K562 (cell line): ENCODE measurements at regions not wholly inside any gene's neighbourhood (a gene's known extent, or its start where the extent isn't known, plus 50 kb on each side); places are given as distances from the start of the nearest gene placed in this dataset.

Experiments
- ATAC-seq: fragments of 200-7000 bp; cut with Tn5 transposase; 3 replicates; pipeline ENCODE4 v1.9.1; 2020; ENCODE audit warnings: moderate library complexity
- BruUV-seq: library from RNA; stranded (reverse); fragments of 400-500 nt; replicated peaks from 2 replicates; lab custom pipeline; 2021; lab: Mats Ljungman, UMichigan
- CTCF ChIA-PET: fragments of 300-600 bp; formaldehyde crosslinking; extraction: SDS; loops from one replicate; lab custom pipeline; 2021; ENCODE audit warnings: low intra/inter-chr PET ratio; lab: Yijun Ruan, JAX
- POLR2A ChIA-PET: fragments of 300-600, 350-650 bp; sonication (Branson Sonifier 250); formaldehyde crosslinking; extraction: SDS; loops from one replicate; lab custom pipeline; 2021; ENCODE audit warnings: antibody characterized with exemption, inconsistent platforms; lab: Yijun Ruan, JAX
- DNase-seq, 4 experiments: peaks; one replicate each; pipeline versions ENCODE4 v3.0.0 to v3.0.0-alpha.2; 2011 to 2018; ENCODE audit warnings: low spot score in 3 of 4, mixed read lengths in 3 of 4; ENCODE audit errors: extremely low read depth in 1 of 4
- FAIRE-seq: peaks from 2 replicates; lab custom pipeline; 2011; peaks lifted over from hg19 to GRCh38; lab: Jason Lieb, UNC
- H2AFZ ChIP-seq: 2 replicates; pipeline ENCODE4 v1.6.0; 2011; ENCODE audit warnings: low read depth, low read length, control low read depth, inconsistent platforms
- H3K27ac ChIP-seq: fragments of 200-600 bp; 3 replicates; pipeline ENCODE4 v1.8.0; 2011; ENCODE audit warnings: low read depth, mild to moderate bottlenecking, control low read depth, inconsistent platforms, low read length, moderate library complexity, mixed read lengths; ENCODE audit errors: extremely low read depth
- H3K27me3 ChIP-seq, 2 experiments: fragments of 300-600 bp in 1 of 2; 2 replicates in 1 of 2; 3 replicates in 1 of 2; pipeline versions ENCODE4 v1.6.0 to v1.8.0; 2011; ENCODE audit warnings: inconsistent platforms in 2 of 2, low read length in 2 of 2, mild to moderate bottlenecking in 1 of 2, mixed read lengths in 1 of 2, moderate library complexity in 1 of 2; ENCODE audit not compliant: control insufficient read depth in 2 of 2, insufficient read depth in 2 of 2
- H3K36me3 ChIP-seq: fragments of 300-600 bp; 3 replicates; pipeline ENCODE4 v1.8.0; 2011; ENCODE audit warnings: mild to moderate bottlenecking, low read length, inconsistent platforms; ENCODE audit not compliant: control insufficient read depth, insufficient read depth
- H3K4me1 ChIP-seq, 2 experiments: fragments of 200-600 bp in 1 of 2; replicated peaks in 1 of 2; 2 replicates in 1 of 2; 3 replicates in 1 of 2; pipeline versions ENCODE4 v1.5.1 to v1.8.0; 2011; ENCODE audit warnings: inconsistent platforms in 2 of 2, low read length in 2 of 2, mild to moderate bottlenecking in 1 of 2, mixed read lengths in 1 of 2, moderate library complexity in 1 of 2; ENCODE audit not compliant: control insufficient read depth in 2 of 2, insufficient read depth in 2 of 2
- H3K4me2 ChIP-seq: 2 replicates; pipeline ENCODE4 v1.6.1; 2011; ENCODE audit warnings: low read length, control low read depth, inconsistent platforms, mixed read lengths; ENCODE audit not compliant: insufficient read depth
- H3K4me3 ChIP-seq: fragments of 200-600 bp; sonication (generic), shearing (Covaris generic); 2 replicates; pipeline ENCODE4 v1.5.1; 2016; ENCODE audit warnings: control low read depth, inconsistent platforms
- H3K79me2 ChIP-seq: fragments of 200-600 bp; 3 replicates; pipeline ENCODE4 v1.8.0; 2011; ENCODE audit warnings: low read length, inconsistent platforms; ENCODE audit not compliant: control insufficient read depth, insufficient read depth
- H3K9ac ChIP-seq, 2 experiments: 2 replicates each; pipeline versions ENCODE4 v1.6.0 to v1.6.1; 2011; ENCODE audit warnings: low read depth in 2 of 2, low read length in 2 of 2, control low read depth in 1 of 2, inconsistent platforms in 1 of 2, mild to moderate bottlenecking in 1 of 2, mixed read lengths in 1 of 2; ENCODE audit not compliant: insufficient read depth in 1 of 2
- H3K9me1 ChIP-seq: one replicate; pipeline ENCODE4 v1.6.0; 2011; ENCODE audit warnings: inconsistent platforms, mild to moderate bottlenecking, low read length, moderate library complexity; ENCODE audit not compliant: control insufficient read depth, insufficient read depth
- H3K9me3 ChIP-seq: replicated peaks from 2 replicates; pipeline ENCODE4 v1.5.1; 2011; ENCODE audit warnings: low read depth, low read length, inconsistent platforms; ENCODE audit not compliant: control insufficient read depth, insufficient read depth
- H4K20me1 ChIP-seq: replicated peaks from 2 replicates; pipeline ENCODE4 v1.6.1; 2011; ENCODE audit warnings: low read length, inconsistent platforms, mixed read lengths; ENCODE audit not compliant: control insufficient read depth, insufficient read depth
- CHD2 ChIP-seq: IDR thresholded peaks from 2 replicates; pipeline ENCODE4 v1.6.1; 2011; ENCODE audit warnings: low read depth, low read length
- HMG20A ChIP-seq: fragments of 450-650 bp; formaldehyde crosslinking; conservative IDR thresholded peaks from 2 replicates; pipeline ENCODE4 v1.4.0; 2020; ENCODE audit warnings: mild to moderate bottlenecking, mixed read lengths
- JUNB ChIP-seq: fragments of 450-650 bp; formaldehyde crosslinking; conservative IDR thresholded peaks from 2 replicates; pipeline ENCODE4 v1.4.0; 2020; ENCODE audit warnings: mild to moderate bottlenecking
- NONO ChIP-seq, 2 experiments: fragments of 200-400 bp in 1 of 2; fragments of 450-650 bp in 1 of 2; formaldehyde crosslinking in 1 of 2; IDR thresholded peaks; 2 replicates each; pipeline ENCODE4 v1.6.1; 2017; ENCODE audit warnings: low read depth in 2 of 2, mild to moderate bottlenecking in 2 of 2, moderate library complexity in 2 of 2, low read length in 1 of 2
- PURB ChIP-seq: sonication (generic); formaldehyde crosslinking; IDR thresholded peaks from 2 replicates; pipeline ENCODE4 v1.9.0; 2021; ENCODE audit warnings: low read depth, mild to moderate bottlenecking, missing genetic modification reagents
- SMARCB1 ChIP-seq: IDR thresholded peaks from 2 replicates; pipeline ENCODE4 v1.6.1; 2011; ENCODE audit warnings: improper control_type of control experiment, low read depth; ENCODE audit not compliant: insufficient read length
- SNAPC5 ChIP-seq: fragments of 250-450 bp; sonication (Bioruptor Pico); IDR thresholded peaks from 2 replicates; pipeline ENCODE4 v1.8.0; 2021; ENCODE audit warnings: moderate library complexity, mild to moderate bottlenecking, inconsistent platforms
- ZBTB40 ChIP-seq, 2 experiments: fragments of 450-650 bp in 1 of 2; sonication (generic) in 1 of 2; formaldehyde crosslinking in 1 of 2; IDR thresholded peaks; 2 replicates each; pipeline versions ENCODE4 v1.7.1 to v1.9.0; 2016 to 2022; ENCODE audit warnings: inconsistent platforms in 1 of 2, mild to moderate bottlenecking in 1 of 2, missing genetic modification reagents in 1 of 2
- ZNF23 ChIP-seq: fragments of 250-450 bp; sonication (Bioruptor Pico); IDR thresholded peaks from 2 replicates; pipeline ENCODE4 v1.4.0; 2020; ENCODE audit warnings: mild to moderate bottlenecking
- ZNF24 ChIP-seq: fragments of 450-650 bp; IDR thresholded peaks from 2 replicates; pipeline ENCODE4 v1.6.1; 2016
- ZNF696 ChIP-seq: fragments of 250-450 bp; sonication (Bioruptor Pico); conservative IDR thresholded peaks from 2 replicates; pipeline ENCODE4 v1.4.0; 2020; ENCODE audit warnings: mild to moderate bottlenecking, moderate library complexity
- ZNF830 ChIP-seq: fragments of 250-450 bp; sonication (Bioruptor Pico); IDR thresholded peaks from 2 replicates; pipeline ENCODE4 v1.5.0; 2021; ENCODE audit warnings: mild to moderate bottlenecking
- WGBS: fragments of 100-300 bp; shearing (Covaris generic); methylation state at CpG from one replicate; pipeline ENCODE4 v1.1.6; 2016; ENCODE audit warnings: low coverage, mixed read lengths; ENCODE audit not compliant: insufficient coverage; ENCODE audit errors: missing lambda C conversion rate; 5-methylcytosine and 5-hydroxymethylcytosine counted together
- in situ Hi-C: fragments of 300-500 bp; cut with MboI; formaldehyde crosslinking; loops from 4 replicates; pipeline ENCODE4 v1.15.0; 2018; ENCODE audit warnings: inconsistent platforms, mixed read lengths
- intact Hi-C: fragments of 100-400 bp; cut with micrococcal nuclease; formaldehyde crosslinking; loops from 2 replicates; pipeline ENCODE4 v1.14.2; 2022

- POLR2A ChIA-PET: interaction anchor here (1.0 kb wide), 1 partner anchor 9 kb away, joined by 4 read pairs; no protein-coding TSS in a partner anchor
- DNase-seq (no peak), FAIRE-seq (no peak), ATAC-seq (no peak)
- BruUV-seq: no TSS peak
- no peaks in the 10 kb centered on the region for H4K20me1 ChIP-seq
- no peaks in the 10 kb centered on the region for H3K79me2 ChIP-seq
- CTCF ChIA-PET: no interaction called here
- in situ Hi-C loops: no loop called here
- no peak overlapping the region for H3K4me3 ChIP-seq
- intact Hi-C loops: no loop called here
- no peak overlapping the region for H3K27ac ChIP-seq
- no peak overlapping the region for H3K4me2 ChIP-seq
- no peaks in the 10 kb centered on the region for H3K36me3 ChIP-seq
- no peaks in the 10 kb centered on the region for H3K9me3 ChIP-seq
- no peaks in the 10 kb centered on the region for H3K4me1 ChIP-seq
- no peak overlapping the region for H3K9ac ChIP-seq
- 11% methylated on average over 1 of the region's 1 CpG for WGBS
- H3K9me1 ChIP-seq: no peaks in the 10 kb centered on the region
- no peak overlapping the region for H2AFZ ChIP-seq
- H3K27me3 ChIP-seq: peaks cover 2 to 8% of the 10 kb centered on the region in 2 experiments; a peak in 2 of 5 replicates
- TF ChIP-seq JUNB (no peak), SMARCB1 (no peak), SNAPC5 (CRISPR knock-in tag) (no peak), ZNF830 (no peak), ZNF23 (no peak), HMG20A (CRISPR knock-in tag) (no peak), CHD2 (no peak), ZNF696 (CRISPR knock-in tag) (no peak), PURB (no peak), ZNF24 (no peak), NONO (IDR thresholded peaks at IDR 0.05; ENCODE audit: low read depth in 2 of 2, low read length in 1 of 2) (no peak), ZBTB40 (IDR thresholded peaks at IDR 0.05) (no peak), ZBTB40 (CRISPR knock-in tag; IDR thresholded peaks at IDR 0.05) (no peak)
Observed at GRCh38 chr21:34262469-34262845, 101.3 kb upstream of the KCNE2 start.
